Peyer's patch (tissue), 4 donors: ENCODE measurements at regions not wholly inside any gene's neighbourhood (a gene's known extent, or its start where the extent isn't known, plus 50 kb on each side); places are given as distances from the start of the nearest gene placed in this dataset.

Experiments used
- POLR2A ChIP-seq, 2 donors: fragments of 450-650 bp; IDR thresholded peaks; one replicate each; pipeline ENCODE4 v1.5.1; 2017; ENCODE audit warnings: antibody characterized with exemption in 2 of 2, mild to moderate bottlenecking in 2 of 2, moderate library complexity in 2 of 2
- TF ChIP-seq, protein P1 (sequence below), 6 experiments: fragments of 450-650 bp in 4 of 6; fragments of 200-600 bp in 2 of 6; sonication (generic) in 1 of 6; IDR thresholded peaks; one replicate each; pipeline ENCODE4 v1.5.1; 2017 to 2019; ENCODE audit warnings: antibody characterized with exemption in 6 of 6, mild to moderate bottlenecking in 3 of 6, moderate library complexity in 1 of 6

DNA sequence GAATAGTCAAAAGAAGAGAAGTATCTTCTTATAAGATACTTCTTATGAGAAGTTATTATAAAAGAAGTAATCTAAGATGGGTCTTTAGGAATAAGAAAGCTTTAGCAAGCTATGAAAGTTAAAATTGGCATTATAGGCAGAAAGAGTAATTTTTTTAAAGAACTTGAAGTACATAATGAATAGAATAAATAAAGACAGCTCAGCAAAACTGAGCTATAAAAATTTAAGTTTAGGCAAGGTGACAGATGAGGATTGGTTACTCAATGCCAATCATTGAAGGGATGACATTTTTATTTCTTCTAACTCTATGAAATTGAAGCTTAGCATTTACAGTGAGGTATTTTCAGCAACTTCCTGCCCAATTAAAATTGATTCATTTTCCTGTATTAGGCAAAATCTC is 966.8 kb downstream of the BRINP3 start:
- TF ChIP-seq, protein P1, sequence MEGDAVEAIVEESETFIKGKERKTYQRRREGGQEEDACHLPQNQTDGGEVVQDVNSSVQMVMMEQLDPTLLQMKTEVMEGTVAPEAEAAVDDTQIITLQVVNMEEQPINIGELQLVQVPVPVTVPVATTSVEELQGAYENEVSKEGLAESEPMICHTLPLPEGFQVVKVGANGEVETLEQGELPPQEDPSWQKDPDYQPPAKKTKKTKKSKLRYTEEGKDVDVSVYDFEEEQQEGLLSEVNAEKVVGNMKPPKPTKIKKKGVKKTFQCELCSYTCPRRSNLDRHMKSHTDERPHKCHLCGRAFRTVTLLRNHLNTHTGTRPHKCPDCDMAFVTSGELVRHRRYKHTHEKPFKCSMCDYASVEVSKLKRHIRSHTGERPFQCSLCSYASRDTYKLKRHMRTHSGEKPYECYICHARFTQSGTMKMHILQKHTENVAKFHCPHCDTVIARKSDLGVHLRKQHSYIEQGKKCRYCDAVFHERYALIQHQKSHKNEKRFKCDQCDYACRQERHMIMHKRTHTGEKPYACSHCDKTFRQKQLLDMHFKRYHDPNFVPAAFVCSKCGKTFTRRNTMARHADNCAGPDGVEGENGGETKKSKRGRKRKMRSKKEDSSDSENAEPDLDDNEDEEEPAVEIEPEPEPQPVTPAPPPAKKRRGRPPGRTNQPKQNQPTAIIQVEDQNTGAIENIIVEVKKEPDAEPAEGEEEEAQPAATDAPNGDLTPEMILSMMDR (IDR thresholded peaks at IDR 0.05) = no peak
- TF ChIP-seq POLR2A (IDR thresholded peaks at IDR 0.05) = no peak
